Non-pigmented ciliary epithelial cell (primary cell): ENCODE measurements at regions not wholly inside any gene's neighbourhood (a gene's known extent, or its start where the extent isn't known, plus 50 kb on each side); places are given as distances from the start of the nearest gene placed in this dataset.
"Not testable (repeated sequence)": the region's sequence is repeated elsewhere in the genome, so short reads cannot be mapped to it uniquely, and the experiment has no call there.

ENCODE experiments used
- DNase-seq: peaks from one replicate; pipeline ENCODE4 v3.0.0-alpha.2; 2010; ENCODE audit warnings: low read depth

GRCh38 chr11:130526846-130527245, 78.4 kb downstream of the ADAMTS15 start:
- no peak for DNase-seq

- no peak for DNase-seq
Observed at GRCh38 chr11:130527636-130528297, 79.3 kb downstream of the ADAMTS15 start.

DNA sequence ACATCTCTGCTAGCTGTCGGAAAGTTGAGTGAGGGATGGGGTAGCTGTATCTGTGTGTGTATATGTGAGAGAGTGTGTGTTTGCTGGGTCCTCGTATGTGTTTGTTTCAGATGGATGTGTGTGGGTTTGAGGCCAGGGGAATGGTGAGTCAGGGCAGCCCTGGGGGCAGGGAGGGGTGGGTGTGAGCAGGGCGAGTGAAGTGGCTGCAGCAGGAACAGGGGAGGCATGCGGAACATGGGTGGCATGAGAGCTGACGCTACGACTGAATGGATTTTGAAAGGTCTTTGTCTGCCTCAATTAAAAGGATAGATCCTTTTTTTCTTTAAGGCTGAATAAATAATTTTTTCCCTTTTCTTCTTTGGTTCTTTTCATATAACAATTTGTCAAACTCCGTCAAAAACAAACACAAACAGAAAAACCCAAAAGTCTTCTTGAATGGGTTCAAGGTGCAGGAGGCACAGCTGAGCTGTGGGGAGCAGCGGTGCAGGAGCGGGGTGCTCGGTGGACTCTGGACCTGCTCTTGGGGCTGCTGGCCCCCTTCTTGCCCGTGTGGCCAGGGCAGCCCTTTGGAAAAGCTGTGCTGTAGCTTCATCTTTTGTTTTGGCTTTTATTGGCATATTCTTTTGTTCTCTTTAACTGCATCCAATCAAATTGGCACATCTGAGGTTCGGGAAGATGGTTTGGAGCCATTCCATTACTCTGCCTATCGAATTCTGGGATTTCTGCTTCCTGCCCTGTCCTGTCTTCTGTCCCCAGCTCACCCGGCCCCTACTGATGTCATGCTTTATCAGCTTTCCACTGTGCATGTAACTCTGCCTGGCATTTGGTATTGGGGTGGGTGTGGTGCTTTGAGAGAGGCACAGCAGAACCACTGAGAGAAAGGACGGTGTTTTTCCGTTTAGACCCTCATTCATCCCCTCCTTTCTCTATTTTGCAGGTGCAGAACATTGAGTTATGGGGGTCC, 80.1 kb downstream of the ADAMTS15 start:
- DNase-seq, result no peak

DNA sequence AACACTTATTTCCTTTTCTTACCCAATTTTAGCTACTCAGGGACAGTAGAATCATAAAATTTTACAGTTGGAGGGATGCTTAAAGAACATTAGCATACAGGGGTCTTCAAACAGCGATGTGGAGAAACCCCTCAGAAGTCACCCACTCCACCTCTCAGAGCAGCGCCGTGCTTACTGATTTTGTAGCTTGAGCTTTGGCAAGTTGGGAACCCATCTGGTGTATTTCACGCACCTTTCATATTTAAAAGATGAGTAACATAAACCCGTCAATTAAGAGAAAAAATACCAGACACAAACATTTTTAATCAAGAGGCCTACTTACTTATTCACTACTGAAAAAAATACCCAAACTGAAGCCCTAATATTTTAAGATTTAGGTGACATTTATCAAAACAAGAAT, 80.9 kb downstream of the ADAMTS15 start:
- DNase-seq, result no peak

- no peak for DNase-seq
Observed at GRCh38 chr11:130531061-130531460, 82.6 kb downstream of the ADAMTS15 start.

DNA sequence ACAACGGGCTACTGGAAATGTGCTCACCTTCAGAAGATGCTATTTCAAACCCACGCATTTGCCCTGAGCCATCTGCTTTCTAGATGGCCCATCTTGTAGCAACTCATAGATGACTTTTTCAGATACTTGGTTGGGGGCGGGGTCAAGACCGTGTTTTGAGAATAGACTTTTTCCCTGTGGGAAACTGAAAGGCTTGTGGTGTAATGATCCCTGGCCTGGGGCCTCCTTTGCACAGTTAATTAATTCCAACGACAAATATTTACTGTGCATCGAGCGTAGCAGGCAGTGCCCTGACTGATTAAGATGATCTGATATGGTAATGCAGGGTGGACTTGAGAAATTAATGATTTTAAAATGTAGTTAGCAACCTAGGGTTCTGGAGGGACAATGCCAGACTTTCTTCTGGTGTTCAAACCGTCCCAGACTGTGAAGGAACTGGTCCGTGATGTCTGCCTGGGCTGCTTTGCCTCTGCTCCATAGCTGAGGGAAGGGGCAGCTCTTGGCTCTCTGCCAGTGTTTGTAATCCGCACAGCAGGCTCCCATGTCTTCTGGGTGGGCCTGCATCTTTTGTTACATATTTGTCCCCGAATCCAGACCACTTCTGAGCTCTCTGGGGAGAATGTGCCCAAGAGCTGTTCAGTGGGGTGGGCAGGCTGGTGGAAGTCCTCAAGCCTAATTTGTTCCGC, 84.8 kb downstream of the ADAMTS15 start:
- no peak for DNase-seq

GRCh38 chr11:130533871-130534270, 85.4 kb downstream of the ADAMTS15 start:
- no peak for DNase-seq

DNA sequence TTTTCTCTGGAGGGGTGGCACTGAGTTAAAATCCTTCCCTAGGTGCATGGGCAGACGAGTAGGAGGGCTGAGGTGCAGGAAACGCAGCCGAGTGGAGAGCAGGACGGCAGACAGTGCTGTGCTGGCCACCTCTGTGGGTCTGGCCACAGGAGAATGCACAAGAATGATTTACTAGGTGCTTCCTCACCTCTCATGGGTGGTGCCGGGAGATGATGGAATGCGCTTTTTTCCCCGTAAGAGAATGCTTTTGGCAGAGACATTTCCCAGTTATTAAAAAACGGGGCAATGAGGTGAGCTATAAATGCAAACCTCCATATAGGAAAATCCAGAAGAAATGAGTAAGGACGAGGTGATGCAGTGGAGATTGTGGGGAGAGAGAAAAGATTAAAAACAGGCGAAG, 86.1 kb downstream of the ADAMTS15 start:
- no peak for DNase-seq

- DNase-seq, result no peak
Observed at GRCh38 chr11:130535520-130535919, 87.1 kb downstream of the ADAMTS15 start.

DNA sequence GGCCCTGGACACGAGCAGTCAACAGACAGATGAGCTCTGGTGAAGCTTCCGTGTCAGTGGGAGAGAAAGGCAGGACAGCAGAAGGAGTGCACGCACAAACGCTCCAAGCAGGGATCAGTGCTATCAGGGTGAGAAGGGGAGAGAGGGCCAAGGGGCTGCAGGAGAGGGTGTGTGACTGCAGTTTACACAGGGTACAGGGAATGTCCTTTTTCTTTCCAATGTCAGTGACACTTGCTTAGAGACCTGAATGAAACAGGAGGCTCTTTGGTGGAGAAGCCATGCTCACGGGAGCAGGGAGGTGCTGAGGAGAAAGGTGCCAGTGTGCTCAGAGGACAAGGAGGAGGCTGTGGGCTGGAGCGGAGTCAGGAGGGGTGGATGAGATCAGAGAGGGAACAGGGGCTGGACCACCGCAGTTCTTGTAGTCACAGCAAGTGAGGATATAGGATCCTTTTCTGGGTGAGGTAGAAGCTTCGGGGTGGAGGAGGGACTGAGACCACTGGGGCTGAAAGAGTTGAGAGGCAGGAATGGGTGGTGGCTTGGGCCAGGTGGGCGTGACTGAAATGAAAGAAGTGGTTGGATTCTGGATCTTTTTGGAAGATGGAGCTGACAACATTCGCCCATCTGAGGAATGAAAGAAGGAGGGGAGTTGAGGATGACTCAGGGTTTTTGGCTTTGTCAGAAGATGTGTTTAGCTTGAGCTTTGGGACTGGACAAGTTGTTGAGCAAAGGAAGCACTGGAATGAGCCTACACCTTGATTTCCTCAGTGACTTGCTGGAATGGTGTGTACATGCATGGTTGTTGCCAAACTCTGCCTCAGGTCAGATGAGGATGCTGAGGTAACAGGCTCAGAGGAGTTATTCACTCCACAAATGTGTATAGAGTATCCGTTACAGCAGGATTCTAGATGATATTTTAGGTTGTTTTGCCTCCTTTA, 87.9 kb downstream of the ADAMTS15 start:
- no peak for DNase-seq

- not testable (repeated sequence) for DNase-seq
Observed at GRCh38 chr11:130539680-130540079, 91.2 kb downstream of the ADAMTS15 start.

GRCh38 chr11:130544266-130544665, 95.8 kb downstream of the ADAMTS15 start:
- DNase-seq, result no peak

- DNase-seq, result no peak
Observed at GRCh38 chr11:130545449-130546072, 97.1 kb downstream of the ADAMTS15 start.

- DNase-seq, result no peak
Observed at GRCh38 chr11:130546438-130546837, 98.0 kb downstream of the ADAMTS15 start.

GRCh38 chr11:130546901-130547694, 98.7 kb downstream of the ADAMTS15 start:
- no peak for DNase-seq

DNA sequence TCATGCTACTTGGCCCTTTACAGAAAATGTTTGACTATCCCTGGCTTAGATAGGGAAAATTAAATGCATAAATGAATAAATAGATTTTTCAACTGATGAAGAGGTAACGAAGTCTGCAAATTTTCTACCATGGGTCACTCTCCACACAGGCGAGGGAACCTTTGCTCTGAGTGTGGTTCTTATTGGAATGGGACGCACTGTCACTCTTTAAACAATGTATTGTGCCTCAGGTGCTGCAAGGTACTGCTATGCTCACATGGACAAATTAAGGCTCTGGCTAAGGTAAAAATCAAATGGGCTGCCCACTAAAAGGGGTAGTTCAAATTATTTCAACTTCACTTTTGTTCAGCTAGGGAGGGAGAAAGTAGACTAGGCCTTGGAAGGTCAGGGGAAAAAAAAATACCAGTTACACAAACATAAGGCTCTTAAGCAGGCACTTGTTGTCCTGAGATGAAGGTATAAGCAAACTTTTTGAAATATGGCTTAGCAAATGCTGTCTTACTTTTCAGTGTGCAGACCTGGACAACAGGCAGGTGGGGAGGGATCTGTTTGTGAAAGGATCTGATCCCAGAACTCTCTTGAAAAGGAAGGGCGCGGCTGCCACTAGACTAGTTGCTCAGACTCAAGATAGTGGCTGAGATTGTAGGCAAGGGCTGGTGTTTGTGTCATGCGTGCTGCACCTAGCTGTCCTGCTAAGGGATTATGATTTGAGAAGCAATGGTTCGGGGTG, 99.5 kb downstream of the ADAMTS15 start:
- DNase-seq, result no peak

GRCh38 chr11:130548491-130548833, 100.0 kb downstream of the ADAMTS15 start:
- no peak for DNase-seq

- no peak for DNase-seq
Observed at GRCh38 chr11:130549393-130549999, 101.1 kb downstream of the ADAMTS15 start.

DNA sequence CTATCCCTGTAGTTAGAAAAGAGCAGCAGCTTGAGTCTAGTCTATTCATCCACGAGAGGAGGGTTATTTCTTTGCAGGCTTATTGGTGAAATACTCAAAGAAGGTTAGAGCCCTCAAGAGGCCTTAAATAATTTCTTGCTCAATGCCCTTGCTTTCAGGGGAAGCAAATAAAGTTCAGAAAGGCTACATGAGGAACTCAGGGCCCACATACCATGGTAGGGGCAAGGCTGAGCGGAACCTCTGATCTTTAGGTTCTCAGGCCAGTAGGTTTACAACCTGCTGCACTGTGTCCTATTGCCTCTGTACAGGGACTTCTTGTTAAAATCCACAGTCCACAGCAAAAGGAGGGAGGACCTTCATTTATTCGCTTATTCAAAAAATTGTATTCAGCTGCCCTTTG, 101.7 kb downstream of the ADAMTS15 start:
- no peak for DNase-seq
